ENCODE measurements at regions not wholly inside any gene's neighbourhood (a gene's known extent, or its start where the extent isn't known, plus 50 kb on each side); places are given as distances from the start of the nearest gene placed in this dataset.

DNA sequence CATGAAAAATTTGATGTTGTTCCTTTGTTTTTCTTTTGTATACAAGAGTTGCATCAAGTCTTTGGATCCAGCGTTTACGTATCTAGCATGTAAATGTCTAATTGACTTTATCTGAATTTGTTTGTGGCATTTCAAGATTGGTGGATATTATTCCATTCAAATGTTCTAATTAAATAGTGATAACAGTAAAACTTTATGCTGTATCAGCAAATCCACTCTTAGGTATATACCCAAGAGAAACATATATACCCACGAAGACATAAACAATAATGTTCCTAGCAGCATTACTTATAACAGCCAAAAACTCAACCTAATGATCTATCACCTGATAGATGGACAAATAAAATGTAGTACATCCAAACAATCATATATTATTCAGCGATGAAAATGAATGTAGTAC is 579.4 kb upstream of the LRATD1 start:
- TF ChIP-seq, protein P1, sequence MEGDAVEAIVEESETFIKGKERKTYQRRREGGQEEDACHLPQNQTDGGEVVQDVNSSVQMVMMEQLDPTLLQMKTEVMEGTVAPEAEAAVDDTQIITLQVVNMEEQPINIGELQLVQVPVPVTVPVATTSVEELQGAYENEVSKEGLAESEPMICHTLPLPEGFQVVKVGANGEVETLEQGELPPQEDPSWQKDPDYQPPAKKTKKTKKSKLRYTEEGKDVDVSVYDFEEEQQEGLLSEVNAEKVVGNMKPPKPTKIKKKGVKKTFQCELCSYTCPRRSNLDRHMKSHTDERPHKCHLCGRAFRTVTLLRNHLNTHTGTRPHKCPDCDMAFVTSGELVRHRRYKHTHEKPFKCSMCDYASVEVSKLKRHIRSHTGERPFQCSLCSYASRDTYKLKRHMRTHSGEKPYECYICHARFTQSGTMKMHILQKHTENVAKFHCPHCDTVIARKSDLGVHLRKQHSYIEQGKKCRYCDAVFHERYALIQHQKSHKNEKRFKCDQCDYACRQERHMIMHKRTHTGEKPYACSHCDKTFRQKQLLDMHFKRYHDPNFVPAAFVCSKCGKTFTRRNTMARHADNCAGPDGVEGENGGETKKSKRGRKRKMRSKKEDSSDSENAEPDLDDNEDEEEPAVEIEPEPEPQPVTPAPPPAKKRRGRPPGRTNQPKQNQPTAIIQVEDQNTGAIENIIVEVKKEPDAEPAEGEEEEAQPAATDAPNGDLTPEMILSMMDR (IDR thresholded peaks at IDR 0.05; ENCODE audit: insufficient read depth, low read length, poor library complexity, severe bottlenecking), result no peak
- H3K4me3 ChIP-seq (ENCODE audit: low read depth, low read length), result no peak overlapping the region
- H3K27me3 ChIP-seq (ENCODE audit: control insufficient read depth, insufficient read depth, low read length), result no peaks in the 10 kb centered on the region
- DNase-seq (ENCODE audit: low read depth), result no peak
- H3K36me3 ChIP-seq (ENCODE audit: control insufficient read depth, insufficient read depth, low read length), result no peaks in the 10 kb centered on the region

DNA sequence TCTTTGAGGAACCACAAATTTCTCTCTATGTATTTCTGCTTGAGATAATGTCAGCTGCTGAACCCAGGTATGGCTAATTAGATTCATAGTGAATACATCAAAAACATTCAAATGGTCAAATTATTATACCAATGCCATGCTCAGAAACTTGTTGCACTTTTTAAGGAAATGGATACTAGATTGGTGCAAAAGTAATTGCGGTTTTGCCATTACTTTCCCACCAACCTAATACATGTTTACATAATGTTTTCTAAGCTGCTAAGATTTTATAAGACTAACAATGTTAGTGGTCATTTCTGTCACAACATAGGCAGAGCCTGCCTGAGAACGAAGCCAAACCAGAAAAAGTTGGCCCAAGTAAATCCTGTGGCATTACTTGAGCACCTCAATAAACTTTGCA is 568.2 kb upstream of the LRATD1 start:
- DNase-seq (ENCODE audit: low read depth), result no peak
- Histone ChIP-seq H3K27me3 (ENCODE audit: control insufficient read depth, insufficient read depth, low read length) (no peaks in the 10 kb centered on the region), H3K36me3 (ENCODE audit: control insufficient read depth, insufficient read depth, low read length) (no peaks in the 10 kb centered on the region), H3K4me3 (ENCODE audit: low read depth, low read length) (no peak overlapping the region)
- TF ChIP-seq, protein P1 (IDR thresholded peaks at IDR 0.05; ENCODE audit: insufficient read depth, low read length, poor library complexity, severe bottlenecking), result no peak

DNA sequence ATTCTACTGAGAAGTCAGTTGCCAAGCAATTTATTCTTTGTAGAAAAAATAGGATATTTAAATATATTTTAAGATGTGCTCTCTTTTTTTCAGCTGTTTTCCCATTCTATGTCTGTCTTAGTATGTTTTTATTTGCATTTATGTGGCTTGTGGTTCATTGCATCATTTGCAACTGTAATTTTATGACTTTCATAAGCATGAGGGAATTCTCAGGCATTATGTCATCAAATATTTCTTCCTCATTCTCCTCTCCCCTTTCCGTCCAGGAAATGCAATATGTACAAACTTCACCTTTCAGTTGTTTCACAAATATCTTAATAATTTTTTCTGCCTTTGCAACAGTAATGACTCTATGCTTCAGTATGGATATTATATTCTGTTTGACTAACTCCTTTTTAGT is 560.2 kb upstream of the LRATD1 start:
- H3K4me3 ChIP-seq (ENCODE audit: low read depth, low read length), result no peak overlapping the region
- no peak for DNase-seq (ENCODE audit: low read depth)
- H3K27me3 ChIP-seq (ENCODE audit: control insufficient read depth, insufficient read depth, low read length), result no peaks in the 10 kb centered on the region
- TF ChIP-seq, protein P1 (IDR thresholded peaks at IDR 0.05; ENCODE audit: insufficient read depth, low read length, poor library complexity, severe bottlenecking), result no peak
- H3K36me3 ChIP-seq (ENCODE audit: control insufficient read depth, insufficient read depth, low read length), result no peaks in the 10 kb centered on the region

DNA sequence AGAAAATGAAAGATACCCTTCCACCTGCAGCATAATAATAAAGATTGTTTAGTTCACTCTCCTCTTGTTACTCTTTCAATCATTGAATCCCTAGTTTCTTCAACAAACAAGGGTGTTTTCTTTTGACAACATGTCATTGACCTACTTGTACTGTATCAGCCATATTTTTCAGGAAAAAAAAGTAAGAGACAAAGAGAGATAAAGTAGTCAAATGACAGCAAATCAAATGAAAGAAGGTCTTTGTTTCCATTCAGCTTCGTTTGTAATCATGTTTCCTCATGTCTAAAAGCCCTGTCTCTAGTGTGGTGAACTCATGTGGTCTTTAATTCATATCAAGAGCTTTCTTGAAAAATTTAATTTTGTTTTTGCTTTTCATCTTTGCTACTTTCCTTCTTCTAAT is 557.8 kb upstream of the LRATD1 start:
- TF ChIP-seq, protein P1 (IDR thresholded peaks at IDR 0.05; ENCODE audit: insufficient read depth, low read length, poor library complexity, severe bottlenecking), result no peak
- Histone ChIP-seq H3K36me3 (ENCODE audit: control insufficient read depth, insufficient read depth, low read length) (no peaks in the 10 kb centered on the region), H3K4me3 (ENCODE audit: low read depth, low read length) (no peak overlapping the region), H3K27me3 (ENCODE audit: control insufficient read depth, insufficient read depth, low read length) (no peaks in the 10 kb centered on the region)
- no peak for DNase-seq (ENCODE audit: low read depth)

DNA sequence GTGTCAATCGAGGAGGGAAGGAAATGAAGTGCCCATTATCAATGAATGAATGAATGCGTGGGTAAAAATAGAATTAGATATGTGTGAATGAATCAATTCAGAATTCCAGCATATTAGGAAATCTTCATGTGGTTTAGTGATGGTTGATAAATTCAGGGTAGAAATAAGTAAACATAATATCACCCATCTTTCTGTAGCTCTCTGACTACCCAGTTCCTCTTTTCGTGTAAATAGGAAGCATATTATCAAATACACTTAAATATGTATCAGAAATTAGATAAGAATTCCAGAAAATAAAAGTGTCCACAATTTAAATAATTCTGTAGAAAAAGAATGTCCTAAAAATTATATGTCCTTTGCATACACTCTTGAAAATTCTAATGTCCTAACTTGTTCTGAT is 552.9 kb upstream of the LRATD1 start:
- Histone ChIP-seq H3K36me3 (ENCODE audit: control insufficient read depth, insufficient read depth, low read length) (no peaks in the 10 kb centered on the region), H3K27me3 (ENCODE audit: control insufficient read depth, insufficient read depth, low read length) (no peaks in the 10 kb centered on the region), H3K4me3 (ENCODE audit: low read depth, low read length) (no peak overlapping the region)
- no peak for DNase-seq (ENCODE audit: low read depth)
- TF ChIP-seq, protein P1 (IDR thresholded peaks at IDR 0.05; ENCODE audit: insufficient read depth, low read length, poor library complexity, severe bottlenecking), result no peak

DNA sequence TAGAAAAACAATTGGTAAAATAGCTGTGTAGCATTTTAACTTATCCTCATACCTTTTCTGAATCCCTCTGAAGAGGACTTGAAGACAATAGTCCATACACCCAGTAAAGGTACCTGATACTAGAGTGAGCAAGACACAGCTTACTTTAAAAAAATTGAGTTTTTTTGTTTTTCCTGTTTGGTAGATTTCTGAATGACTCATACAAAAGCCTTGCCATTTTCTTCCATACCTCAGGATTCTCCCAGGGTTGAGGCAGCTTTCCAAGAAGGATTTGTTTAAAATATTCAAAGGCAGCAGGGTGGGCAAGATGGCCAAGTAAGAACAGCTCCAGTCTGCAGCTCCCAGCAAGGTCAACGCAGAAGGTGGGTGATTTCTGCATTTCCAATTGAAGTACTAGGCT is 551.0 kb upstream of the LRATD1 start:
- Histone ChIP-seq H3K27me3 (ENCODE audit: control insufficient read depth, insufficient read depth, low read length) (no peaks in the 10 kb centered on the region), H3K4me3 (ENCODE audit: low read depth, low read length) (no peak overlapping the region), H3K36me3 (ENCODE audit: control insufficient read depth, insufficient read depth, low read length) (no peaks in the 10 kb centered on the region)
- TF ChIP-seq, protein P1 (IDR thresholded peaks at IDR 0.05; ENCODE audit: insufficient read depth, low read length, poor library complexity, severe bottlenecking), result no peak
- DNase-seq (ENCODE audit: low read depth), result no peak

All from kidney epithelial cell (primary cell).